ENCODE measurements at regions not wholly inside any gene's neighbourhood (a gene's known extent, or its start where the extent isn't known, plus 50 kb on each side); places are given as distances from the start of the nearest gene placed in this dataset.

- TF ChIP-seq EZH2 (IDR thresholded peaks at IDR 0.05; ENCODE audit: low read length), result no peak
- no peak for TF ChIP-seq CTCF (optimal IDR thresholded peaks at IDR 0.05 in 1 of 3, IDR thresholded peaks at IDR 0.05 in 1 of 3, conservative IDR thresholded peaks at IDR 0.05 in 1 of 3; ENCODE audit: extremely low read depth in 1 of 3, insufficient read depth in 2 of 3, low read length in 3 of 3)
- Histone ChIP-seq H3K27me3 (ENCODE audit: control insufficient read depth, extremely low read depth, insufficient read depth, low read length) (no peaks in the 10 kb centered on the region), H3K27ac (ENCODE audit: control insufficient read depth, insufficient read depth, low read length) (no peak overlapping the region), H3K9ac (ENCODE audit: control insufficient read depth, extremely low read depth, insufficient read depth, low read length) (no peak overlapping the region), H3K4me1 (ENCODE audit: control insufficient read depth, extremely low read depth, insufficient read depth, low read length) (no peaks in the 10 kb centered on the region), H3K4me2 (ENCODE audit: control insufficient read depth, extremely low read depth, insufficient read depth, low read depth, low read length) (no peak overlapping the region), H4K20me1 (ENCODE audit: control insufficient read depth, extremely low read depth, insufficient read depth, low read length) (no peaks in the 10 kb centered on the region), H3K4me3 (ENCODE audit: control insufficient read depth in 2 of 3, extremely low read depth in 1 of 3, insufficient read depth in 2 of 3, low read depth in 1 of 3, low read length in 3 of 3) (no peak overlapping the region), H2AFZ (ENCODE audit: control insufficient read depth, low read length) (no peak overlapping the region), H3K36me3 (ENCODE audit: control insufficient read depth in 2 of 2, extremely low read depth in 1 of 2, insufficient read depth in 2 of 2, low read length in 2 of 2) (no peaks in the 10 kb centered on the region), H3K79me2 (ENCODE audit: control insufficient read depth, insufficient read depth, low read length) (no peaks in the 10 kb centered on the region), H3K9me1 (ENCODE audit: control insufficient read depth, extremely low read depth, insufficient read depth, low read length) (no peaks in the 10 kb centered on the region), H3K9me3 (ENCODE audit: control insufficient read depth, low read depth, low read length) (no peaks in the 10 kb centered on the region)
- dilution Hi-C loops (cut with MboI; ENCODE audit: extremely low pct_ligation_motif_present, low sequenced_read_pairs), result no loop called here
- FAIRE-seq (no peak), DNase-seq (ENCODE audit: low read depth, low spot score) (no peak)
Observed at GRCh38 chr2:51881673-51882072, 849.7 kb upstream of the NRXN1 start.

GRCh38 chr2:51880153-51880552 is 848.2 kb upstream of the NRXN1 start:
- FAIRE-seq (no peak), DNase-seq (ENCODE audit: low read depth, low spot score) (no peak)
- dilution Hi-C loops (cut with MboI; ENCODE audit: extremely low pct_ligation_motif_present, low sequenced_read_pairs), result no loop called here
- Histone ChIP-seq H3K79me2 (ENCODE audit: control insufficient read depth, insufficient read depth, low read length) (no peaks in the 10 kb centered on the region), H3K9me1 (ENCODE audit: control insufficient read depth, extremely low read depth, insufficient read depth, low read length) (no peaks in the 10 kb centered on the region), H3K27ac (ENCODE audit: control insufficient read depth, insufficient read depth, low read length) (no peak overlapping the region), H3K27me3 (ENCODE audit: control insufficient read depth, extremely low read depth, insufficient read depth, low read length) (no peaks in the 10 kb centered on the region), H2AFZ (ENCODE audit: control insufficient read depth, low read length) (no peak overlapping the region), H4K20me1 (ENCODE audit: control insufficient read depth, extremely low read depth, insufficient read depth, low read length) (no peaks in the 10 kb centered on the region), H3K9me3 (ENCODE audit: control insufficient read depth, low read depth, low read length) (no peaks in the 10 kb centered on the region), H3K4me1 (ENCODE audit: control insufficient read depth, extremely low read depth, insufficient read depth, low read length) (no peaks in the 10 kb centered on the region), H3K36me3 (ENCODE audit: control insufficient read depth in 2 of 2, extremely low read depth in 1 of 2, insufficient read depth in 2 of 2, low read length in 2 of 2) (no peaks in the 10 kb centered on the region), H3K9ac (ENCODE audit: control insufficient read depth, extremely low read depth, insufficient read depth, low read length) (no peak overlapping the region), H3K4me3 (ENCODE audit: control insufficient read depth in 2 of 3, extremely low read depth in 1 of 3, insufficient read depth in 2 of 3, low read depth in 1 of 3, low read length in 3 of 3) (no peak overlapping the region), H3K4me2 (ENCODE audit: control insufficient read depth, extremely low read depth, insufficient read depth, low read depth, low read length) (no peak overlapping the region)
- TF ChIP-seq CTCF (optimal IDR thresholded peaks at IDR 0.05 in 1 of 3, IDR thresholded peaks at IDR 0.05 in 1 of 3, conservative IDR thresholded peaks at IDR 0.05 in 1 of 3; ENCODE audit: extremely low read depth in 1 of 3, insufficient read depth in 2 of 3, low read length in 3 of 3) (no peak), EZH2 (IDR thresholded peaks at IDR 0.05; ENCODE audit: low read length) (no peak)
